ENCODE measurements at regions not wholly inside any gene's neighbourhood (a gene's known extent, or its start where the extent isn't known, plus 50 kb on each side); places are given as distances from the start of the nearest gene placed in this dataset.
A peak's percentile ranks its signal among the peaks of the same experiment; 100 is the strongest.

DNA sequence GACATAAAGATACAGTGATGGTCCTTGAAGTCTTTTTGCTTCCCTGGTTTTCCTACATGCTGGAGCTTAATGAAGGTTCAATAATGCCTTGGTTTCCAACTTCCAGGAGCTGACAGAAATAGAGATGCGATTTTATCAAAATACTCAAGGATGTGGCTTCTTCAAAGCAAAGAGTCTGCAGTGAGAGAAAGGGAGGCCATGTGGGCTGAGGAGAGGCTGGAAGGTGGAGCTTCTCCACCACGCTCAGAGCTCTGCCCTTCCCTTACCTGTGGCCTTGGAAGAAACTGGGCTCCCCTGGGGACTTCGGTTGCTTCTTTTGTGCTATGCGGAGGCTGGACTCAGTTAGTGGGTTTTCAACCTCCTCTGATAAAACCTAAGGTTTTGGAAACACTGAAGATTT is 175.0 kb upstream of the APCDD1 start:
- no peaks in the 10 kb centered on the region for H3K36me3 ChIP-seq
- no peak overlapping the region for H3K27ac ChIP-seq
- TF ChIP-seq CTCF (IDR thresholded peaks at IDR 0.05) (no peak), POLR2A (IDR thresholded peaks at IDR 0.05) (no peak), POLR2AphosphoS5 (IDR thresholded peaks at IDR 0.05) (no peak)
- DNase-seq (ENCODE audit: low spot score in 2 of 2): no peak
- H3K9me3 ChIP-seq: no peaks in the 10 kb centered on the region
- H3K27me3 ChIP-seq: no peaks in the 10 kb centered on the region
- H3K4me1 ChIP-seq: no peaks in the 10 kb centered on the region
- H3K4me3 ChIP-seq: no peak overlapping the region
- intact Hi-C loops (cut with DNase I; ENCODE audit: low total_unique reads): no loop called here

DNA sequence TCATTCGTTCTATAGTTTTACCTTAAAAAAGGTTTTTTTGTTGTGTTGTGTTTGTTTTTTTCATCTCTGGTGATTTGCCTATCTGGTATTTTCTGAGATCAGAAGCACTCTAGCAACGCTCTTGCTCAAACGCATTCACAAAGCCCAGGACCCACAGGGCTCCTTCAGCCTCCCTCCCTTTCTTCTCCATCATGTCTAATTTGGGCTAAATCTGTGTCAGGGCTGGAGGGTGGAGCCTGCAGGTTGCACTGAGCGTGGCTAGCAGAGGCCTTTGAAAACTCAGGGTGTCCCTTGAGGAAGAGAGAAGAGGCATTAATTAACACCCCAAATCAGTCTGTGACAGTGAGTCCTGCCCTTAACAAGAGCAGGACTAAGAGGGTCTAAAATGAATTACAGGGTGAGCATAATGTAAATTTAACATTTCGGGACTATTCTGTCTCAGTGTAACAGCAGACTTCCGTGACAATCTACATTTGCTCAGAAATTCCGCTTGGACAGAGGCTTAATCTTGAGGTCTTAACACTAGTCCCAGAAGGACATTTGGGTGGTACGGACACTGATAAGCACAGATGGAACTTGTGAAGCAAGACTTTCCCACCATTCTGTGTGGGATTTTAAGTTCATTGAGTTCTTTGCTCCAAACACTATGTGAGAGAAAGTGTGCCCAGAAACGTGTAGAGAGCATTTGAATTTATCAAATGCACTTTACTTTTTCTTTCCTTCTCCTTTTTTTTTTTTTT is 174.4 kb upstream of the APCDD1 start:
- Histone ChIP-seq H3K9me3 (no peaks in the 10 kb centered on the region), H3K4me1 (no peaks in the 10 kb centered on the region), H3K4me3 (no peak overlapping the region), H3K27me3 (no peaks in the 10 kb centered on the region), H3K36me3 (no peaks in the 10 kb centered on the region), H3K27ac (no peak overlapping the region)
- no peak for DNase-seq (ENCODE audit: low spot score in 2 of 2)
- intact Hi-C loops (cut with DNase I; ENCODE audit: low total_unique reads): no loop called here
- TF ChIP-seq POLR2AphosphoS5 (IDR thresholded peaks at IDR 0.05) (no peak), CTCF (IDR thresholded peaks at IDR 0.05) (no peak), POLR2A (IDR thresholded peaks at IDR 0.05) (no peak)

DNA sequence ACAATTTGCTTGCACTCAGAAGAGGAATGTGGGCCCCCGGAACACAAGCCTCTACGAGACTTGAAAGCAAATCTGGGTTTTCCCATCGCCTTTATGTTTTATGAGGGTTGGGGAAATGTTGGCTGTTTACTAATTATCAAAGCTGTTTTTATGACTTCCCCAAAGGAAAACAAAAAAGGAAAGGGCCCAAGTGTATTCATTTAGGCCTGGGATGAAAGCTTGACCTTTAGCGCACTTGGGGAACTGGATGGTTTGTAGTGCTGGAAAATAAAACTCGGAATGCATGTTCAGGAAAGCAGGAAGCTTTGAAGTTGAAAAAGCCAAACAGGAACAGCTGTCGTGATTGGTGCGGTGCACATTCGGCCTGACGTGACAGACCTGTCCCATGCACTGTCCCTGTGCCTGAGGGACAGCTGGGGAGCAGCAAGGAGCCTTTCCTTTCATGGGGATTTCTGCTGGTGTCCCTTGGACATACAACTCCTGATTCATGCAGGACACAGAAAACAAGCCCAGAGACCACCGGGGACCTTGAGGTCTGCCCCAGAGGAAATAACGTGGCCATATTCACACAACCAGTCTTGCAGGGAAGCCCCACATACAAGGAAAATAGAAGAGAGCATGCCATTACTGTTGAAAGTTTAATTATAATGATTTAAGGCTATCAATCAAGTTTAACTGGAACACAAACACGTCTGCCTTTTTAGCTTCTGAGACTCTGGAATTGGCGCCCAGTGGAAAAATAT is 169.7 kb upstream of the APCDD1 start:
- H3K27me3 ChIP-seq: no peaks in the 10 kb centered on the region
- peaks cover 5 to 6% of the 10 kb centered on the region in 2 donors for H3K9me3 ChIP-seq
- DNase-seq (ENCODE audit: low spot score in 2 of 2): no peak
- TF ChIP-seq POLR2AphosphoS5 (IDR thresholded peaks at IDR 0.05) (no peak), POLR2A (IDR thresholded peaks at IDR 0.05) (no peak), CTCF (IDR thresholded peaks at IDR 0.05) (no peak)
- no peaks in the 10 kb centered on the region for H3K36me3 ChIP-seq
- H3K4me1 ChIP-seq: no peaks in the 10 kb centered on the region
- H3K4me3 ChIP-seq: no peak overlapping the region
- intact Hi-C loops (cut with DNase I; ENCODE audit: low total_unique reads): no loop called here
- H3K27ac ChIP-seq: peak overlapping the region in 1 of 2 donors; percentile 58

- no peaks in the 10 kb centered on the region for H3K27me3 ChIP-seq
- no peaks in the 10 kb centered on the region for H3K36me3 ChIP-seq
- H3K4me3 ChIP-seq: no peak overlapping the region
- H3K4me1 ChIP-seq: no peaks in the 10 kb centered on the region
- no peak for DNase-seq (ENCODE audit: low spot score in 2 of 2)
- TF ChIP-seq POLR2A (IDR thresholded peaks at IDR 0.05): no peak
- peaks cover 5 to 6% of the 10 kb centered on the region in 2 donors for H3K9me3 ChIP-seq
- intact Hi-C loops (cut with DNase I; ENCODE audit: low total_unique reads): no loop called here
- H3K27ac ChIP-seq: peak overlapping the region in 1 of 2 donors; percentile 58
Observed at GRCh38 chr18:10285283-10285640, 169.2 kb upstream of the APCDD1 start.

- DNase-seq (ENCODE audit: low spot score in 2 of 2): no peak
- TF ChIP-seq POLR2A (IDR thresholded peaks at IDR 0.05) (no peak), CTCF (IDR thresholded peaks at IDR 0.05) (no peak), POLR2AphosphoS5 (IDR thresholded peaks at IDR 0.05) (no peak)
Observed at GRCh38 chr18:10286580-10287150, 167.8 kb upstream of the APCDD1 start.

More at GRCh38 chr18:10286580-10287150, 167.8 kb upstream of the APCDD1 start:
- intact Hi-C loops (cut with DNase I; ENCODE audit: low total_unique reads): no loop called here
- H3K36me3 ChIP-seq: no peaks in the 10 kb centered on the region
- H3K27me3 ChIP-seq: no peaks in the 10 kb centered on the region
- H3K4me1 ChIP-seq: no peaks in the 10 kb centered on the region
- H3K4me3 ChIP-seq: no peak overlapping the region
- H3K27ac ChIP-seq: no peak overlapping the region
- peaks cover 5 to 6% of the 10 kb centered on the region in 2 donors for H3K9me3 ChIP-seq

Measured in breast epithelium (tissue), 4 donors.